NCI-H69 (cell line): ENCODE measurements at regions not wholly inside any gene's neighbourhood (a gene's known extent, or its start where the extent isn't known, plus 50 kb on each side); places are given as distances from the start of the nearest gene placed in this dataset.

ENCODE experiments used
- DNase-seq: peaks from one replicate; lab custom pipeline; 2025; lab: John Stamatoyannopoulos, UW

- DNase-seq: no peak
These were observed 72.3 kb upstream of the RAD23B start for GRCh38 chr9:107210775-107211174.

GRCh38 chr9:107211284-107211923, 71.7 kb upstream of the RAD23B start:
- peak; percentile 70 for DNase-seq

GRCh38 chr9:107212613-107213012, 70.5 kb upstream of the RAD23B start:
- no peak for DNase-seq

- no peak for DNase-seq
These were observed 70.0 kb upstream of the RAD23B start for GRCh38 chr9:107213080-107213479.

- peak; percentile 56 for DNase-seq
These were observed 69.5 kb upstream of the RAD23B start for GRCh38 chr9:107213561-107214028.

- DNase-seq: no peak
These were observed 68.7 kb upstream of the RAD23B start for GRCh38 chr9:107214381-107214780.

- no peak for DNase-seq
These were observed 68.2 kb upstream of the RAD23B start for GRCh38 chr9:107214915-107215314.

- DNase-seq: no peak
These were observed 67.7 kb upstream of the RAD23B start for GRCh38 chr9:107215381-107215780.

GRCh38 chr9:107216329-107216728, 66.8 kb upstream of the RAD23B start:
- no peak for DNase-seq

GRCh38 chr9:107218829-107219485, 64.1 kb upstream of the RAD23B start:
- DNase-seq: no peak

GRCh38 chr9:107219486-107220077, 63.5 kb upstream of the RAD23B start:
- DNase-seq: no peak

- no peak for DNase-seq
These were observed 61.8 kb upstream of the RAD23B start for GRCh38 chr9:107221321-107221720.

- peak; percentile 79 for DNase-seq
These were observed 61.0 kb upstream of the RAD23B start for GRCh38 chr9:107222020-107222522.

GRCh38 chr9:107223381-107223780, 59.7 kb upstream of the RAD23B start:
- DNase-seq: no peak

- DNase-seq: peak; percentile 32
These were observed 58.8 kb upstream of the RAD23B start for GRCh38 chr9:107224252-107224651.

GRCh38 chr9:107226421-107226820, 56.7 kb upstream of the RAD23B start:
- DNase-seq: no peak

- DNase-seq: peak; percentile 93
These were observed 55.3 kb upstream of the RAD23B start for GRCh38 chr9:107227774-107228173.

GRCh38 chr9:107228496-107229039, 54.5 kb upstream of the RAD23B start:
- peak; percentile 99 for DNase-seq

- peak; percentile 44 for DNase-seq
These were observed 53.8 kb upstream of the RAD23B start for GRCh38 chr9:107229241-107229741.
